Spinal cord (tissue), 9 donors: ENCODE measurements at regions not wholly inside any gene's neighbourhood (a gene's known extent, or its start where the extent isn't known, plus 50 kb on each side); places are given as distances from the start of the nearest gene placed in this dataset.
A peak's percentile ranks its signal among the peaks of the same experiment; 100 is the strongest.

ENCODE experiments used
- DNase-seq, 6 donors: peaks; one replicate each; pipeline versions ENCODE4 v3.0.0 to v3.0.0-alpha.2; 2013 to 2015; ENCODE audit warnings: low spot score in 6 of 6, low read depth in 4 of 6
- H3K27ac ChIP-seq: one replicate; pipeline ENCODE4 v1.5.1; 2013; ENCODE audit warnings: low read depth, low read length, control low read depth
- H3K27me3 ChIP-seq: one replicate; pipeline ENCODE4 v1.6.1; 2013; ENCODE audit warnings: low read length; ENCODE audit not compliant: control insufficient read depth, insufficient read depth
- H3K36me3 ChIP-seq: one replicate; pipeline ENCODE4 v1.6.1; 2013; ENCODE audit warnings: low read length; ENCODE audit not compliant: control insufficient read depth, insufficient read depth
- H3K4me1 ChIP-seq: one replicate; pipeline ENCODE4 v1.6.1; 2013; ENCODE audit warnings: low read length; ENCODE audit not compliant: control insufficient read depth, insufficient read depth
- H3K4me3 ChIP-seq: one replicate; pipeline ENCODE4 v1.5.1; 2013; ENCODE audit warnings: low read depth, low read length, control low read depth
- H3K9me3 ChIP-seq: one replicate; pipeline ENCODE4 v1.6.1; 2013; ENCODE audit warnings: low read length; ENCODE audit not compliant: control insufficient read depth, insufficient read depth
- WGBS: methylation state at CpG from one replicate; pipeline ENCODE4 v1.1.5; 2013; ENCODE audit warnings: missing lambda C conversion rate; ENCODE audit not compliant: insufficient coverage; 5-methylcytosine and 5-hydroxymethylcytosine counted together
- donor health status: healthy.

GRCh38 chr12:28794786-28795185, 354.3 kb upstream of the FAR2 start:
- Histone ChIP-seq H3K4me1 (peaks cover 6% of the 10 kb centered on the region), H3K27me3 (no peaks in the 10 kb centered on the region), H3K36me3 (no peaks in the 10 kb centered on the region), H3K9me3 (no peaks in the 10 kb centered on the region), H3K4me3 (no peak overlapping the region), H3K27ac (peak overlapping the region; percentile 79)
- peak in 3 of 6 donors; percentile 30 to 86 (median 64) for DNase-seq
- 20% methylated on average over 4 of the region's 4 CpGs for WGBS

- Histone ChIP-seq H3K27me3 (no peaks in the 10 kb centered on the region), H3K4me3 (no peak overlapping the region), H3K27ac (no peak overlapping the region), H3K36me3 (no peaks in the 10 kb centered on the region), H3K9me3 (no peaks in the 10 kb centered on the region), H3K4me1 (peaks cover 6% of the 10 kb centered on the region)
- no peak for DNase-seq
- WGBS: no CpG with 5 or more reads among the region's 1 CpG
Measured at GRCh38 chr12:28795311-28795710, 353.8 kb upstream of the FAR2 start.

- Histone ChIP-seq H3K4me1 (peaks cover 4% of the 10 kb centered on the region), H3K9me3 (no peaks in the 10 kb centered on the region), H3K4me3 (no peak overlapping the region), H3K27ac (no peak overlapping the region), H3K27me3 (no peaks in the 10 kb centered on the region), H3K36me3 (no peaks in the 10 kb centered on the region)
- no peak for DNase-seq
- no CpG with 5 or more reads among the region's 1 CpG for WGBS
Measured at GRCh38 chr12:28799348-28799747, 349.7 kb upstream of the FAR2 start.

- no peaks in the 10 kb centered on the region for H3K4me1 ChIP-seq
- H3K27ac ChIP-seq: no peak overlapping the region
- H3K27me3 ChIP-seq: no peaks in the 10 kb centered on the region
- H3K36me3 ChIP-seq: no peaks in the 10 kb centered on the region
- H3K4me3 ChIP-seq: no peak overlapping the region
- WGBS: no CpG with 5 or more reads among the region's 1 CpG
- no peaks in the 10 kb centered on the region for H3K9me3 ChIP-seq
- no peak for DNase-seq
Measured at GRCh38 chr12:28800129-28800528, 348.9 kb upstream of the FAR2 start.

GRCh38 chr12:28802706-28803438, 346.2 kb upstream of the FAR2 start:
- Histone ChIP-seq H3K9me3 (no peaks in the 10 kb centered on the region), H3K27ac (no peak overlapping the region), H3K36me3 (no peaks in the 10 kb centered on the region), H3K4me1 (no peaks in the 10 kb centered on the region), H3K4me3 (no peak overlapping the region), H3K27me3 (no peaks in the 10 kb centered on the region)
- WGBS: no CpG with 5 or more reads among the region's 5 CpGs
- peak in 1 of 6 donors; percentile 32 for DNase-seq

GRCh38 chr12:28807535-28807934, 341.5 kb upstream of the FAR2 start:
- peak in 1 of 6 donors; percentile 65 for DNase-seq
- H3K4me1 ChIP-seq: no peaks in the 10 kb centered on the region
- no peaks in the 10 kb centered on the region for H3K36me3 ChIP-seq
- H3K27ac ChIP-seq: no peak overlapping the region
- no peaks in the 10 kb centered on the region for H3K9me3 ChIP-seq
- H3K27me3 ChIP-seq: no peaks in the 10 kb centered on the region
- no CpG with 5 or more reads among the region's 3 CpGs for whole genome bisulfite sequencing
- no peak overlapping the region for H3K4me3 ChIP-seq

GRCh38 chr12:28811457-28811856, 337.6 kb upstream of the FAR2 start:
- H3K27me3 ChIP-seq: no peaks in the 10 kb centered on the region
- H3K4me1 ChIP-seq: no peaks in the 10 kb centered on the region
- peak in 1 of 6 donors; percentile 61 for DNase-seq
- H3K27ac ChIP-seq: no peak overlapping the region
- no peak overlapping the region for H3K4me3 ChIP-seq
- no peaks in the 10 kb centered on the region for H3K9me3 ChIP-seq
- WGBS: 82% methylated on average over 4 of the region's 5 CpGs
- H3K36me3 ChIP-seq: no peaks in the 10 kb centered on the region

GRCh38 chr12:28814246-28814645, 334.8 kb upstream of the FAR2 start:
- H3K27ac ChIP-seq: no peak overlapping the region
- H3K27me3 ChIP-seq: no peaks in the 10 kb centered on the region
- H3K36me3 ChIP-seq: no peaks in the 10 kb centered on the region
- WGBS: 97% methylated on average over 4 of the region's 4 CpGs
- H3K4me1 ChIP-seq: no peaks in the 10 kb centered on the region
- H3K4me3 ChIP-seq: no peak overlapping the region
- DNase-seq: no peak
- no peaks in the 10 kb centered on the region for H3K9me3 ChIP-seq

GRCh38 chr12:28817524-28817923, 331.6 kb upstream of the FAR2 start:
- WGBS: 82% methylated on average over 7 of the region's 7 CpGs
- Histone ChIP-seq H3K4me1 (no peaks in the 10 kb centered on the region), H3K36me3 (no peaks in the 10 kb centered on the region), H3K27me3 (no peaks in the 10 kb centered on the region), H3K27ac (no peak overlapping the region), H3K4me3 (no peak overlapping the region), H3K9me3 (no peaks in the 10 kb centered on the region)
- DNase-seq: no peak

- no peak for DNase-seq
- Histone ChIP-seq H3K9me3 (no peaks in the 10 kb centered on the region), H3K27me3 (no peaks in the 10 kb centered on the region), H3K36me3 (no peaks in the 10 kb centered on the region), H3K4me3 (no peak overlapping the region), H3K4me1 (peaks cover 3% of the 10 kb centered on the region), H3K27ac (no peak overlapping the region)
- WGBS: no CpG with 5 or more reads among the region's 2 CpGs
Measured at GRCh38 chr12:28824193-28824846, 324.8 kb upstream of the FAR2 start.
